Left ventricle myocardium inferior (tissue), 1 donor: ENCODE measurements at regions not wholly inside any gene's neighbourhood (a gene's known extent, or its start where the extent isn't known, plus 50 kb on each side); places are given as distances from the start of the nearest gene placed in this dataset.

Experiments
- DNase-seq: peaks from one replicate; pipeline ENCODE4 v3.0.0-alpha.2; 2020
- H3K27ac ChIP-seq: fragments of 200-600 bp; replicated peaks from 2 replicates; pipeline ENCODE4 v1.8.0; 2021
- H3K27me3 ChIP-seq: fragments of 200-600 bp; 2 replicates; pipeline ENCODE4 v1.8.0; 2021; ENCODE audit warnings: low read depth
- H3K36me3 ChIP-seq: fragments of 200-600 bp; 2 replicates; pipeline ENCODE4 v1.8.0; 2021
- H3K4me1 ChIP-seq: fragments of 200-600 bp; 2 replicates; pipeline ENCODE4 v1.8.0; 2021
- H3K4me3 ChIP-seq: fragments of 200-600 bp; 2 replicates; pipeline ENCODE4 v1.8.0; 2021; ENCODE audit warnings: mild to moderate bottlenecking, moderate library complexity
- H3K9me3 ChIP-seq: fragments of 200-600 bp; replicated peaks from 2 replicates; pipeline ENCODE4 v1.8.0; 2021
- CTCF ChIP-seq: fragments of 200-600 bp; IDR thresholded peaks from 2 replicates; pipeline ENCODE4 v1.8.0; 2021; ENCODE audit warnings: antibody characterized with exemption, mild to moderate bottlenecking, borderline replicate concordance
- intact Hi-C: fragments of 100-400 bp; cut with micrococcal nuclease; formaldehyde crosslinking; loops from one replicate; pipeline ENCODE4 v1.11.0; 2022
- donor health status: DM: no; HTN: yes; CAD: no; lungs with severe emphysema.

- Histone ChIP-seq H3K27me3 (no peaks in the 10 kb centered on the region), H3K4me1 (no peaks in the 10 kb centered on the region), H3K36me3 (no peaks in the 10 kb centered on the region), H3K4me3 (no peak overlapping the region), H3K9me3 (no peaks in the 10 kb centered on the region), H3K27ac (no peak overlapping the region)
- DNase-seq, result no peak
- intact Hi-C loops, result no loop called here
- TF ChIP-seq CTCF, result no peak
These were observed 1877.2 kb downstream of the PCDH7 start for GRCh38 chr4:32597354-32597753.

DNA sequence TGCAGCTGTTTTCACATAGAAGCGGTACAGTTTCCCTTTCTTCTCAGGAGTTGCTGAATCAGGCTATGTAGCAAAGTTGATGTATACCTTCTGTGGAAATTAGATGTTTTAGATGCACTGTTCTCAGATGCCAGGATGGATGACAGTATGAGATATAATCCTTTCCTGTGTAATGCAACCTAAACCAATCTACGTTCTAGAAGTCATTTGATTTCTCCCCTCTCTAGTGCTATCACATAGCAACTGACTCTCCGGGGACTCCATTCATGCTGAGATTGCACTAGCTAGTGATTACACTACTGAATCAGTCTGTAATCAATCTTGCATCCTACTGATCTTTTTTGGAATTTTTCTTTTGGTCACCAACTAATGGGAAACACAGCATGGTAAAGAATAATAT, 1881.7 kb downstream of the PCDH7 start:
- DNase-seq, result no peak
- Histone ChIP-seq H3K27me3 (no peaks in the 10 kb centered on the region), H3K4me1 (no peaks in the 10 kb centered on the region), H3K36me3 (no peaks in the 10 kb centered on the region), H3K4me3 (no peak overlapping the region), H3K27ac (no peak overlapping the region), H3K9me3 (peaks cover 4% of the 10 kb centered on the region)
- intact Hi-C loops, result no loop called here
- TF ChIP-seq CTCF, result no peak

DNA sequence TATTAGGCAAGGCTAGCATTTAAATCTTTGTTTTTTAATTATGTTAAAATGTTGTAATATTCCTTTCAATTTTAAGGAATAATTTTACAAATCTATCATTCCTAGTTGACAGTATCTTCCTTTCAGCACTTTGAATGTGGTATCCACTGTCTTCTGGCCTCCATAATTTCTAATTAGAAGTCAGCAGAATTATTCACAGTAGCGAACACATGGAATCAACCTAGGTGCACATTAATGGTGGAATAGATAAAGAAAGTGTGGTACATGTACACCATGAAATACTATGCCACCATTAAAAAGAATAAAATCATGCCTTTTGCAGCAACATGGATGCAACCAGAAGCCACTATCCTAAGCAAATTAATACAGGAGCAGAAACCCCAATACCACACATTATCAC, 1887.8 kb downstream of the PCDH7 start:
- intact Hi-C loops, result no loop called here
- H3K36me3 ChIP-seq, result no peaks in the 10 kb centered on the region
- H3K4me3 ChIP-seq, result no peak overlapping the region
- H3K27ac ChIP-seq, result no peak overlapping the region
- H3K27me3 ChIP-seq, result no peaks in the 10 kb centered on the region
- DNase-seq, result no peak
- peaks cover 31% of the 10 kb centered on the region for H3K9me3 ChIP-seq
- no peaks in the 10 kb centered on the region for H3K4me1 ChIP-seq
- no peak for TF ChIP-seq CTCF

GRCh38 chr4:32624943-32625603, 1904.9 kb downstream of the PCDH7 start:
- DNase-seq, result no peak
- no peak overlapping the region for H3K4me3 ChIP-seq
- no peaks in the 10 kb centered on the region for H3K27me3 ChIP-seq
- no peaks in the 10 kb centered on the region for H3K36me3 ChIP-seq
- no peak for TF ChIP-seq CTCF
- no peaks in the 10 kb centered on the region for H3K4me1 ChIP-seq
- peaks cover 24% of the 10 kb centered on the region for H3K9me3 ChIP-seq
- H3K27ac ChIP-seq, result no peak overlapping the region
- intact Hi-C loops, result no loop called here

DNA sequence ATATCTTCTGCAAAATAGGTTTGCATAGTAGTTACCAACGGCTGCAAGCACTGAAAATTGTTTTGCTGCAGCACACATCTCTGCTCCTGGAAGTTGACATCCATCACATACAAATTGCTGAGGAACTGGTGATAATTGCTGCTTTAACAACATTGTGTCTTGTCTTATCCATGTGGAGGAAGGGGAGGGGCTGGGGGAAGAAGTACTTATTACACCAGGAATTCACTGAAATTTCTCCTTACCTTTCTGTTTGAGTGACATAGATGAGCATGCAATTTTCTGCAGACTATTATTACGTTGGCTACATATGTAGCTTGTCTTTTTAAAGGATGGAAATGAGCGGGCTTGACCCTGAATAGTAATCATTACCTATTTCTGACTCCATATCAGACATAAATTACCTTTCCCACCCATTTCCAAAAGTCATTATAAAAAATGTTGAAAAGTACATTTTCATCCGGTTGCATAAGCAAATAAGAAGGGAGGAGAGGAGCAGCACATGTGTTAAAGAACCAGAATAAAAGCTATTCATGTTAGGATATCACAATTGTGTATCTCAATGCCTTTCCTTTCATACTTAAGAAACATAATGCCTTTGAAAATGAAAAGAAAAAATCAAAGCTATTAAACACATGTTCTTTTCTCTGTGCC, 1905.6 kb downstream of the PCDH7 start:
- intact Hi-C loops, result no loop called here
- no peaks in the 10 kb centered on the region for H3K27me3 ChIP-seq
- TF ChIP-seq CTCF, result no peak
- H3K9me3 ChIP-seq, result peaks cover 28% of the 10 kb centered on the region
- H3K27ac ChIP-seq, result no peak overlapping the region
- no peak for DNase-seq
- no peaks in the 10 kb centered on the region for H3K4me1 ChIP-seq
- H3K4me3 ChIP-seq, result no peak overlapping the region
- no peaks in the 10 kb centered on the region for H3K36me3 ChIP-seq
